ENCODE measurements at regions not wholly inside any gene's neighbourhood (a gene's known extent, or its start where the extent isn't known, plus 50 kb on each side); places are given as distances from the start of the nearest gene placed in this dataset.

DNA sequence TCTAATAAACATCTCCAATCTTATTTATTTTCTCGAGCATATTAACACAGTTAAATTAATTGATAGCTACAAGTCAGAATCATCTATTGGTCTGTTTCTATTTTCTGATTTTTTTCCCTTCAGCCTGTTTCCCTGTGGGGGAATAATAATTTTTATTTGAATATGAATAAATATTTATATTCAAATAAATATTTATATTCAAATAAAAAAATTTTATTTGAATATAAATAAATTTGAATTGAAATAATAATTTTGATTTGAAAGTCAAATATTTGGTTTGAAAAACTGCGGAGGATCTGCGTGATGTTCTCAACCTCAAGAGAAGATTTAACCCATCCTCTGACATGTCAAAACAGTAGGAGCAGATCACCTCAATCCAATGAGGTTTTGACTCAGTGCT is 380.1 kb upstream of the MEIS2 start:
- no peak for DNase-seq (ENCODE audit: low read depth in 2 of 2)
- Histone ChIP-seq H3K27me3 (ENCODE audit: control insufficient read depth, insufficient read depth, low read length) (no peaks in the 10 kb centered on the region), H3K4me3 (replicated peaks in 1 of 4; ENCODE audit: control extremely low read depth in 1 of 4, insufficient read depth in 1 of 4, low read depth in 3 of 4, low read length in 4 of 4) (no peak overlapping the region), H3K9me3 (ENCODE audit: control insufficient read depth, insufficient read depth, low read depth, low read length) (no peaks in the 10 kb centered on the region), H3K36me3 (ENCODE audit: control insufficient read depth, insufficient read depth, low read length) (no peaks in the 10 kb centered on the region), H3K79me2 (ENCODE audit: control insufficient read depth, insufficient read depth, low read length) (no peaks in the 10 kb centered on the region), H3K9ac (ENCODE audit: insufficient read depth, low read length) (no peak overlapping the region), H2AFZ (ENCODE audit: low read length) (no peak overlapping the region), H3K4me2 (ENCODE audit: extremely low read depth, insufficient read depth, low read length) (no peak overlapping the region), H3K4me1 (ENCODE audit: control insufficient read depth, extremely low read depth, insufficient read depth, low read length) (no peaks in the 10 kb centered on the region), H3K27ac (ENCODE audit: insufficient read depth, low read length) (no peak overlapping the region), H4K20me1 (ENCODE audit: control insufficient read depth, extremely low read depth, insufficient read depth, low read length) (no peaks in the 10 kb centered on the region)
- TF ChIP-seq, protein P1, sequence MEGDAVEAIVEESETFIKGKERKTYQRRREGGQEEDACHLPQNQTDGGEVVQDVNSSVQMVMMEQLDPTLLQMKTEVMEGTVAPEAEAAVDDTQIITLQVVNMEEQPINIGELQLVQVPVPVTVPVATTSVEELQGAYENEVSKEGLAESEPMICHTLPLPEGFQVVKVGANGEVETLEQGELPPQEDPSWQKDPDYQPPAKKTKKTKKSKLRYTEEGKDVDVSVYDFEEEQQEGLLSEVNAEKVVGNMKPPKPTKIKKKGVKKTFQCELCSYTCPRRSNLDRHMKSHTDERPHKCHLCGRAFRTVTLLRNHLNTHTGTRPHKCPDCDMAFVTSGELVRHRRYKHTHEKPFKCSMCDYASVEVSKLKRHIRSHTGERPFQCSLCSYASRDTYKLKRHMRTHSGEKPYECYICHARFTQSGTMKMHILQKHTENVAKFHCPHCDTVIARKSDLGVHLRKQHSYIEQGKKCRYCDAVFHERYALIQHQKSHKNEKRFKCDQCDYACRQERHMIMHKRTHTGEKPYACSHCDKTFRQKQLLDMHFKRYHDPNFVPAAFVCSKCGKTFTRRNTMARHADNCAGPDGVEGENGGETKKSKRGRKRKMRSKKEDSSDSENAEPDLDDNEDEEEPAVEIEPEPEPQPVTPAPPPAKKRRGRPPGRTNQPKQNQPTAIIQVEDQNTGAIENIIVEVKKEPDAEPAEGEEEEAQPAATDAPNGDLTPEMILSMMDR (conservative IDR thresholded peaks at IDR 0.05 in 1 of 2, IDR thresholded peaks at IDR 0.05 in 1 of 2; ENCODE audit: low read depth in 1 of 2, low read length in 2 of 2): no peak

DNA sequence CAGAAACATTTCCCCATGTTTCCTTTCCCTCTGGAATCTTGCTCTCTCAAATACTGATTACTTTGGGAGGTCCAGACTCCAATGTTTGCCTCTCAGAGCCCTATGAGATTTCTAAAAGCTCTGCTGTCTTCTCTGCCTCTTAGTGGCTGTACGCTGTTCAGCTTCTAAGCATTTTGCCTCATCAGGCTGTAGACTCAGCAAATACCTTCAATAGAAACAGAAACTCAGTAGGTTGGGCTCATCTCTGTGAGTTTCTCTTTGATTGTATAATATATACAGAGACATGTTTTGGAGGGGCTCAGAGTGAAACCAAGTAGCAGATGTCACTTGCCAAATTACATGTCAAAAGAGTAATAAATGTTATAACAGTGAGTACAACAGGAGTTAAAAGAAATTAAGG is 380.8 kb upstream of the MEIS2 start:
- H3K4me1 ChIP-seq (ENCODE audit: control insufficient read depth, extremely low read depth, insufficient read depth, low read length): no peaks in the 10 kb centered on the region
- H3K36me3 ChIP-seq (ENCODE audit: control insufficient read depth, insufficient read depth, low read length): no peaks in the 10 kb centered on the region
- no peaks in the 10 kb centered on the region for H3K79me2 ChIP-seq (ENCODE audit: control insufficient read depth, insufficient read depth, low read length)
- no peak overlapping the region for H3K27ac ChIP-seq (ENCODE audit: insufficient read depth, low read length)
- no peak overlapping the region for H3K9ac ChIP-seq (ENCODE audit: insufficient read depth, low read length)
- TF ChIP-seq, protein P1 (conservative IDR thresholded peaks at IDR 0.05 in 1 of 2, IDR thresholded peaks at IDR 0.05 in 1 of 2; ENCODE audit: low read depth in 1 of 2, low read length in 2 of 2): no peak
- no peak for TF ChIP-seq EZH2 (IDR thresholded peaks at IDR 0.05; ENCODE audit: low read length, missing control alignments)
- DNase-seq (ENCODE audit: low read depth in 2 of 2): no peak
- H3K4me2 ChIP-seq (ENCODE audit: extremely low read depth, insufficient read depth, low read length): no peak overlapping the region
- no peak overlapping the region for H2AFZ ChIP-seq (ENCODE audit: low read length)
- H4K20me1 ChIP-seq (ENCODE audit: control insufficient read depth, extremely low read depth, insufficient read depth, low read length): no peaks in the 10 kb centered on the region
- H3K27me3 ChIP-seq (ENCODE audit: control insufficient read depth, insufficient read depth, low read length): no peaks in the 10 kb centered on the region
- H3K4me3 ChIP-seq (replicated peaks in 1 of 4; ENCODE audit: control extremely low read depth in 1 of 4, insufficient read depth in 1 of 4, low read depth in 3 of 4, low read length in 4 of 4): no peak overlapping the region
- no peaks in the 10 kb centered on the region for H3K9me3 ChIP-seq (ENCODE audit: control insufficient read depth, insufficient read depth, low read depth, low read length)

DNA sequence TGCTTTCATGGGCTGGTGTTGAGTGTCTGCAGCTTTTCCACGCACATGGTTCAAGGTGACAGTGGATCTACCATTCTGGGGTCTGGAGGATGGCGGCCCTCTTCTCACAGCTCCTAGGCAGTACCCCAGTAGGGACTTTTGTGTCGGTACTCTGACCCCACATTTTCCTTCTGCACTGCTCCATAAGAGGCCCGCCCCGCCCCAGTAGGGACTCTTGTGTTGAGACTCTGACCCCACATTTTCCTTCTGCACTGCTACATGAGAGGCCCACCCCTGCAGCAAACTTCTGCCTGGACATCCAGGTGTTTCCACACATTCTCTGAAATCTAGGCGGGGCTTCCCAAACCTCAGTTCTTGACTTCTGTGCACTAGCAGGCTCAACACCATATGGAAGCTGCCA is 383.4 kb upstream of the MEIS2 start:
- H2AFZ ChIP-seq (ENCODE audit: low read length): no peak overlapping the region
- no peaks in the 10 kb centered on the region for H4K20me1 ChIP-seq (ENCODE audit: control insufficient read depth, extremely low read depth, insufficient read depth, low read length)
- no peaks in the 10 kb centered on the region for H3K27me3 ChIP-seq (ENCODE audit: control insufficient read depth, insufficient read depth, low read length)
- no peaks in the 10 kb centered on the region for H3K4me1 ChIP-seq (ENCODE audit: control insufficient read depth, extremely low read depth, insufficient read depth, low read length)
- H3K79me2 ChIP-seq (ENCODE audit: control insufficient read depth, insufficient read depth, low read length): no peaks in the 10 kb centered on the region
- TF ChIP-seq, protein P1 (conservative IDR thresholded peaks at IDR 0.05 in 1 of 2, IDR thresholded peaks at IDR 0.05 in 1 of 2; ENCODE audit: low read depth in 1 of 2, low read length in 2 of 2): no peak
- no peak for TF ChIP-seq EZH2 (IDR thresholded peaks at IDR 0.05; ENCODE audit: low read length, missing control alignments)
- no peak overlapping the region for H3K4me3 ChIP-seq (replicated peaks in 1 of 4; ENCODE audit: control extremely low read depth in 1 of 4, insufficient read depth in 1 of 4, low read depth in 3 of 4, low read length in 4 of 4)
- no peak overlapping the region for H3K27ac ChIP-seq (ENCODE audit: insufficient read depth, low read length)
- no peak overlapping the region for H3K9ac ChIP-seq (ENCODE audit: insufficient read depth, low read length)
- H3K4me2 ChIP-seq (ENCODE audit: extremely low read depth, insufficient read depth, low read length): no peak overlapping the region
- no peaks in the 10 kb centered on the region for H3K36me3 ChIP-seq (ENCODE audit: control insufficient read depth, insufficient read depth, low read length)
- no peaks in the 10 kb centered on the region for H3K9me3 ChIP-seq (ENCODE audit: control insufficient read depth, insufficient read depth, low read depth, low read length)
- DNase-seq (ENCODE audit: low read depth in 2 of 2): no peak

Measured in fibroblast of lung (primary cell).